ENCODE measurements at regions not wholly inside any gene's neighbourhood (a gene's known extent, or its start where the extent isn't known, plus 50 kb on each side); places are given as distances from the start of the nearest gene placed in this dataset.
"Not testable (repeated sequence)": the region's sequence is repeated elsewhere in the genome, so short reads cannot be mapped to it uniquely, and the experiment has no call there.

GRCh38 chr4:177494791-177495190 lies 52.6 kb upstream of the AGA start:
- no peak for DNase-seq

DNA sequence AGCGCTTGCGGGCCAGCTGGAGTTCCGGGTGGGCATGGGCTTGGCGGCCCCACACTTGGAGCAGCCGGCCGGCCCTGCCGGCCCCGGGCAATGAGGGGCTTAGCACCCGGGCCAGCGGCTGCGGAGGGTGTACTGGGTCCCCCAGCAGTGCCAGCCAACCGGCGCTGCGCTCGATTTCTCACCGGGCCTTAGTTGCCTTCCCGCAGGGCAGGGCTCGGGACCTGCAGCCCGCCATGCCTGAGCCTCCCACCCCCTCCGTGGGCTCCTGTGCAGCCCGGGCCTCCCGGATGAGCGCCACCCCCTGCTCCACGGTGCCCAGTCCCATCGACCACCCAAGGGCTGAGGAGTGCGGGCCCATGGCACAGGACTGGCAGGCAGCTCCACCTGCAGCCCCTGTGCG lies 53.4 kb upstream of the AGA start:
- not testable (repeated sequence) for DNase-seq

DNA sequence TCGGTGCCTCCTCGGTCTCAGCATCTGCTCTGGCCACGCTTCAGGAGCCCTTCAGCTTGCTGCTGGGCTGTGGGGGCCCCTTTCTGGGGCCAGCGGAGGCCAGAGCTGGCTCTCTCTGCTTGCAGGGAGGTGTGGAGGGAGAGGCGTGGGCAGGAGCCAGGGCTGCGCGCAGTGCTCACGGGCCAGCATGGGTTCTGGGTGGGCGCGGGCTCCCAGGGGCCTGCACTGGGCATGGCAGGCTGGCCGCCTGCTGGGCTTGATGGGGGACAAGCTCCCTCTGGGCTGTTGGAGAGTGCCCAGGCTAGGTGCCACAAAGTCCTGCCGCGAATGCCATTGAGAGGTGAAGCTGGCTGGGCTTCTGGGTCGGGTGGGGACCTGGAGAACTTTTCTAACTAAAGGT lies 57.3 kb upstream of the AGA start:
- DNase-seq = no peak

DNA sequence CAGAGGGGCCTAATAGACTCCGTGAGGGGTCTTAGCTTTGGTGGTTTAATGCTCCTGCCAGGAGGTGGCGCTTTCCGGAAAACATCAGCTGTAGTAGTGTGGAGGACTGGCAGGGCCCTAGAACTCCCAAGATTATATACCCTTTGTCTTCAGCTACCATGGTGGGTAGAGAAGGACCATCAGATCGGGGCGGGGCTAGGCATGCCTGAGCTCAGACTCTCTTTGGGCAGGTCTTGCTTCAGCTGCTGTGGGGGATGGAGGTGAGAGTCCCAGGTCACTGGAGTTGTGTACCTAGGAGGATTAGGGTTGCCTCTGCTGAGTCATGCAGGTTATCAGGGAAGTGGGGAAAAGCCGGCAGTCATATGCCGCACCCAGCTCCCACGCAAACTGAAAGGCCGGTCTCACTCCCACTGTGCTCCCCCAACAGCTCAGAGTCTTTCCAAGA lies 63.0 kb upstream of the AGA start:
- DNase-seq = no peak

GRCh38 chr4:177508662-177509061 lies 66.4 kb upstream of the AGA start:
- DNase-seq = no peak

DNA sequence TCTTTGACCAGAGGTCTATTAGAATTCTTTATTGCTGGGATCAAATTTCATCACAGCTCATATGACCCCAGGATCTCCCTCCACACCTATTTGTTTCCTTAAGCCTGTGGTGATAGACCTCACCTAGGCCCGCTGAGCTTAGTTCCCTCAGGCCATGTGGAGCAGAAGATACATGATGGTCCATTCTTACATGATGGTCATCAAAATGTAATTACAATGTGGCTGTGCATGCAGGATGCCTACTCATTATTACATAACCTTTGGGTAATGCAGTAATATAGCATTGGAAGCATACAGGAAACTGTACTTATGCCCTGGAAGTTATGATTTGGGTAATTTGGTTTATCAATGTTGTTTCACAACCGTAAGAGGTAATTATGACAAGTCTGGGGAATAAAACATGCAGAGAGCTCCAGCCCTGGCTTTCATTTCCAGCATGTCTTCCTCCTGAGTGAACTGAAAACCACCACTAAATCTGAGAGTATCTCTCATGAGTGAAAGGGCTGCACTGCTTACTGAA lies 67.0 kb upstream of the AGA start:
- DNase-seq = peak; percentile 5

- DNase-seq = no peak
These were observed 69.4 kb upstream of the AGA start for GRCh38 chr4:177511611-177512010.

DNA sequence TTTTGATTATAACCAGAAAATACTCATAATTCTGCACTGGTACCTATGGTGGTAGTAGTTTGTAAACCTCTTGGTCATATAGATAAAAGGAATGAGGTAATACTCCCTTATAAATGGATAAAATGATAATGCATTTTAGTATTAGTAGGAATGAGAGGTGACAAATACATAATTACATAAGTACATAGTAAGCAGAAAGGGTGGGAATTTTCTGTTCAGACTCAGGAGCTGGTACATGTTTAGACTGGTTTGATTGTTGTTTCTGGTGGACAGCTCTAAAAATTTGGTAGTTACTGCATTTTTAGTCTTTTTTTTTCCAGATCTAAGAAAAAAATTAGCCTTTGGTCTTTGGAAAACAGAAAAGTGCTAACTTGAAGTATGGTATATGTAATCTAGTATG lies 70.4 kb upstream of the AGA start:
- DNase-seq = no peak

DNA sequence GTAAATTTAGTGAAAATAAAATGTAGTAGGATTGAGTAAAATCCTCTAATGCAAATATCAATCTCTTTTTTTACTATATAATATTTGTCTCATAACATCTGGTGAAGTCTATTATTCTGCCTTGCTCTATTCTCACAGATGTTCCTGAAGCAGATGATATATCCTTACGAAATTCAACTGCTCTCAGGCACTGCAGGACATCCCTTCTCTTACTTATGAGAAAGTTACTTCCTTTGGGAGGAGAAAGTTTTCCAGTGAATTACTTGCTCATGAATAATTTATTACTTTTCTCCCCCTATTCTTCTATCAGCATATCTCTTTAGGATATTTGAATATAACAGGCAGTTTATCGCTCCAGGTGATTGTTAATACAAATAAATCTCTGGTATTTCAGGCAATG lies 75.6 kb upstream of the AGA start:
- no peak for DNase-seq

DNA sequence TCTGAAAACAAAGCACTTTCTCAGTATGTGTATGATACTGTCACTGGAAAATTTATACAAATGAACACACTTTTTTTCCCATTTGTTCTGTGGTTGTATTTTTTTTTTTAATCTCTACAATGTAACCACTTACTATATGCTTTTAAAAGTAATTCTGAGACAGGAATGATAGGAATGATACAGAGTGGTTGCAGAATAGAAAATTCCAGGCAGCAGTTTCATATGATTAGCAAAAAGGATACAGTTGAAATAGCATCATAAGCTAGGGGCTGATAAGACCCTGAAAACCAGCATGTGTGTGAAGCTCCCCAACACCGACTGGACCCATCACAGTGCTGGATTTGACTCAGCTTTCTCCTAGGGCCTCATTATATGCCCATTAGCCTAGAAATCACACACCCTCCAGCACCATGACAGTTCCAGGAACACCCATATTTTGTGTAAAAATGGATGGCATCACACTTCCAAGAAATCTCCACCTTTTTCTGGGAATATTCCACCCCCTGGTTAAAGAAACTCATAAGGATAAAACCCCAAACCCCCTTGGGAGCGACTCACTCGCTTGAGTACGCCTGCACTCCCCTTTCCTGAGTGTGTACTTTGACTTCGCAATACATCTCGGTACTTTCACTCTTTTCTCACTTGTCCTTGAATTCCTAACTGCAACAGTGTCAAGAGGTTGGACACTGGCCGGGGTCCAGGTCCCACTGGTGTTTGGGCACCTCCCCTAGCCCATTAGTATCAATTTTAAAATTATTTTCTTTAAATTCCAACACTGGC lies 77.4 kb upstream of the AGA start:
- DNase-seq = no peak

DNA sequence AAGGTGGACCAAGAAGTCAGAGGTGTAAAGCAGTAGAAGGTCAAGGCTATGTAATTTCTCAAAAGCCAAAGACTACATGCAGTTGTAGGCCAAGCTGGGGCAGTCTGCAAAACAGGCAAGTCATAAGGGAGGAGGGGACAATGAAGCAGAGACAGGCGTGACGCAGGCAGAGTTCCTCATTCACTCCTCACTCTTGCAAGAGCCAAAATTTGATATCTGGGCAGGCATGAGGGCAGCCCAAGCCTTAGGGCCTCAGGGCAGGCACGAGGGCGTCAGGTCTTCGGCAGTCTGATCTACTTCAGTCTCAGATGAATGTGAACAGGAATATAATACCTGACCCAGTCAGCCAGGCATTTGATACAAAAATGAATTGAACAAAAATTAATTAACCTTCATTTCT lies 86.4 kb upstream of the AGA start:
- no peak for DNase-seq

DNA sequence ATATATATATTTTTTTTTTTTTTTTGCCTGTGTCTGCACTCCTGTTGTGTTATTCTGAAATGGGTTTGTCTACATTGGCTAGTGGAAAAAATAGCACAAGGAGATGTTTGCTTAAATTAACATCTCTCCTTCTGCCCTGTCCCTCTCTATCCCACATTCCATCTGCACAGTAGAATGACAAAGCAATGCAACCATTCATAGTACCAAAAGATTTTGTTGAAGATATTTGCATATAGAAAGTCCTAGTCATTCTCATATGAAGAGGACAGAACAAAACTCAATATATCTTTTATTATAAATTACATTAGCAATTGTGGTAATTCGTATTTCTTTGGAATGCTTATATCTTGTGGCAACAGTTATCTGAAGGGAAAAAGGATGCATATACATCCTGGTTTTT lies 88.3 kb upstream of the AGA start:
- no peak for DNase-seq

DNA sequence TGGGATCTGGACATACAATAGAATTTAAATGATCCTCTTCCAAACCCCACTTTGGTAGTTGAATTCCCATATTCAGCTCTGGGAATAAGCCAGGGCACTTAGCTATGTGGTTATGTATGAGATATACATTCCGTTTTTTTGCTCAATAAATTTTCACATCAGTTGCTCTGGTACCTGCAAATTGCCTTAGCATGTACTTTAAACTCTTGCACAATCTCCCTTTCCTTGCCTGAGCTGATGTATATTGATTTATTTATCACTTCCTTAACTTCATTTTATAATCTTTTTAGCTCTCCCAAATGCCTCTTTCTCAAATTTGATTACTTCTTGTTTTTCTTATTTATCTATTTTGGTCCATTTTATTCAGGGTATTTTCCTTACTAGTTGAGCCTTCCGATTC lies 90.1 kb upstream of the AGA start:
- no peak for DNase-seq

- not testable (repeated sequence) for DNase-seq
These were observed 92.6 kb upstream of the AGA start for GRCh38 chr4:177534841-177535240.

- no peak for DNase-seq
These were observed 104.5 kb upstream of the AGA start for GRCh38 chr4:177546745-177547144.

- DNase-seq = no peak
These were observed 105.7 kb upstream of the AGA start for GRCh38 chr4:177547985-177548384.

GRCh38 chr4:177555007-177555574 lies 112.9 kb upstream of the AGA start:
- DNase-seq = peak; percentile 26

DNA sequence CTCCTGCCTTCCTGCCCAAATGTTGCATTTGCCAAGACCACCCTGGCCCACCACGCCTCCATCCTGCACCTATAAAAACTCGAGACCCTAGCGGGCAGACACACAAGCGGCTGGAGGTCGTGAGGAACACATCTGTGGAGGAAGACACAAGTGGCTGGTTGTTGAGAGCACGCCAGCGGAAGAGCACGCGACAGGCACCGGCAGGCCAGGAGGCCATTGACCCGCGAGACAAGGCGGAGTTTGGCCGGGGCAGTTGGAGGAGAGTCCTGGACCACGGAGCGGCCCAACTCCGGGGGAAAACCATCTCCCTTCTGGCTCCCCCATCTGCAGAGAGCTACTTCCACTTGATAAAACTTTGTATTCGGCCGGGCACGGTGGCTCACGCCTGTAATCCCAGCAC lies 115.2 kb upstream of the AGA start:
- no peak for DNase-seq

DNA sequence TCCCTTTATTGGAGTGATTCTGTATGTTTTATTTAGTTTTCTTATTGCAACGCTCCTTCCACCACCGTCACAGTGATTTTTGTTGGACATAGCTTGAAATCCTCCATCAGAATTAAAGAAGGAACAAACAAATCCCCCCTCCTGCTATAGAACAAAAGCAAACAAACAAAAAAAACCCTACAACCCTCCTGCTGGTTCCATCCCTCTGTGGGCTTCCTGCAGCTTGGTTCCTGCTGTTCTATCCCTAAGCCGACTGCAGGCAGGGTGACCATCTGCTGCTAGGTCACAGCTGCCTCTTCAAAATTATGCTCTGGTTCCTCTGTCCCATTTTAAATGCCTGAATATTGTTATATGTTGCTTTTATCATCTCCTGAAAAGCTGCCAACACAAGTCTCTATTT lies 116.8 kb upstream of the AGA start:
- no peak for DNase-seq

GRCh38 chr4:177562163-177562562 lies 119.9 kb upstream of the AGA start:
- DNase-seq = no peak

GRCh38 chr4:177562859-177563258 lies 120.6 kb upstream of the AGA start:
- DNase-seq = no peak

- DNase-seq = no peak
These were observed 124.5 kb upstream of the AGA start for GRCh38 chr4:177566691-177567090.

- no peak for DNase-seq
These were observed 126.7 kb upstream of the AGA start for GRCh38 chr4:177568931-177569330.

DNA sequence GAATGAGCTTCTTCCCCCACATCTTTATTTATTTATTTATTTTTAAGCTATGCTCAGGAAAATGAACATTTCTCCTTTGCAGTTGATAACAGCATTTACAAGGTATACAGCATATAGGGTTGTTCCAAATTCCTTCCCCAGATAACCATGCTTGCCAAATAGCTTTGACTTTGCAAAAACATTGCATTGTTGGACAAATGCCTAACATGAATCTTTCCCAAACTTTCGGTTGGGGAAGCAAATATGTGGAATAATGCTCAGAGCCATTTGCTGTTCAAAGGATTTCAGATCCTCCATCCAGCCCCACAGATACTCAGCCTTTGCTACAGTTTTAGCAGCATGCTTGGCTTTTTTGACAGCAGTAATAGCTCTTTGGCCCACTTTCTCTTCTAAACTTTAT lies 127.2 kb upstream of the AGA start:
- DNase-seq = no peak

DNA sequence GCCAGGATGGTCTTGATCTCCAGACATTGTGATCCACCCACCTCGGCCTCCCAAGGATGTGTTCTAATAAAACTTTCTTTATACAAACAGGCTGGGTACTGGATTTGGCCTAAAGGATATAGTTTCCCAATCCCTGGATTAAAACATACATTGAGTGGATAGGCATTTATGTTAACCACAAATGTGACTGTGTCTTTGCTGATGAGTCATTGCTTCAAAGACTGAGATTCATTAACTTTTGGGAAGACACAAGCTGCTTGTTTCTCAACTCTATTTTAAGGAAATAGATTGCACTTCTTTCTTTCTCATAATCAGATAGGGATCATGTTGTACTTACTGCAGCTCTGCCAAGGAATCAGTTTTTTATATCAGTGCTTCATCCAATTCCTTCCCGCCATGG lies 131.3 kb upstream of the AGA start:
- DNase-seq = no peak
